GM12872 (cell line): ENCODE measurements at regions not wholly inside any gene's neighbourhood (a gene's known extent, or its start where the extent isn't known, plus 50 kb on each side); places are given as distances from the start of the nearest gene placed in this dataset.

ENCODE experiments used
- CTCF ChIP-seq: IDR thresholded peaks from 3 replicates; pipeline ENCODE4 v1.5.1; 2011; ENCODE audit warnings: low read depth, mild to moderate bottlenecking, low read length, moderate library complexity; ENCODE audit not compliant: insufficient read depth

GRCh38 chr12:13547283-13547682 lies 350.8 kb downstream of the EMP1 start:
- TF ChIP-seq CTCF, result no peak

- TF ChIP-seq CTCF, result no peak
These were observed 349.7 kb downstream of the EMP1 start for GRCh38 chr12:13546231-13546630.

- TF ChIP-seq CTCF, result no peak
These were observed 342.5 kb downstream of the EMP1 start for GRCh38 chr12:13539051-13539450.

GRCh38 chr12:13538136-13538535 lies 341.6 kb downstream of the EMP1 start:
- no peak for TF ChIP-seq CTCF

GRCh38 chr12:13537623-13538022 lies 341.1 kb downstream of the EMP1 start:
- TF ChIP-seq CTCF, result no peak

- no peak for TF ChIP-seq CTCF
These were observed 339.8 kb downstream of the EMP1 start for GRCh38 chr12:13536219-13536910.

GRCh38 chr12:13534645-13535398 lies 338.3 kb downstream of the EMP1 start:
- TF ChIP-seq CTCF, result peak; percentile 96
